Nephron (organoid): ENCODE measurements at regions not wholly inside any gene's neighbourhood (a gene's known extent, or its start where the extent isn't known, plus 50 kb on each side); places are given as distances from the start of the nearest gene placed in this dataset.

ENCODE experiments used
- H3K27ac Mint-ChIP-seq, 3 experiments: 2 replicates each; pipeline ENCODE4 v1.8.0; 2020; ENCODE audit warnings: mixed read lengths in 3 of 3, mild to moderate bottlenecking in 2 of 3, moderate library complexity in 1 of 3
- H3K27me3 Mint-ChIP-seq: 2 replicates; pipeline ENCODE4 v1.8.0; 2021; ENCODE audit warnings: low read depth, mild to moderate bottlenecking, moderate library complexity, mixed read lengths
- H3K36me3 Mint-ChIP-seq: 2 replicates; pipeline ENCODE4 v1.8.0; 2020; ENCODE audit warnings: low read depth, mixed read lengths
- H3K4me1 Mint-ChIP-seq: 2 replicates; pipeline ENCODE4 v1.8.0; 2020; ENCODE audit warnings: mixed read lengths
- H3K4me3 Mint-ChIP-seq, 3 experiments: 2 replicates each; pipeline ENCODE4 v1.8.0; 2020; ENCODE audit warnings: mild to moderate bottlenecking in 3 of 3, mixed read lengths in 3 of 3, moderate library complexity in 2 of 3
- H3K9me3 Mint-ChIP-seq: 2 replicates; pipeline ENCODE4 v1.8.0; 2020; ENCODE audit warnings: mixed read lengths
- CTCF ChIP-seq, 3 experiments: fragments of 200-600 bp; sonication (generic); IDR thresholded peaks; one replicate each; pipeline ENCODE4 v1.5.0; 2021; ENCODE audit warnings: antibody characterized with exemption in 3 of 3; ENCODE audit not compliant: unreplicated experiment in 3 of 3

- Mint-ChIP-seq H3K27me3 (no peaks in the 10 kb centered on the region), H3K4me1 (peaks cover 5% of the 10 kb centered on the region), H3K27ac (no peak overlapping the region), H3K9me3 (peaks cover 37% of the 10 kb centered on the region), H3K36me3 (no peaks in the 10 kb centered on the region), H3K4me3 (no peak overlapping the region)
- no peak for TF ChIP-seq CTCF (IDR thresholded peaks at IDR 0.05; ENCODE audit: unreplicated experiment in 3 of 3)
Observed at GRCh38 chr6:105667056-105667455, 264.2 kb upstream of the PREP start.

GRCh38 chr6:105664931-105665330 lies 262.0 kb upstream of the PREP start:
- peaks cover 36% of the 10 kb centered on the region for H3K9me3 Mint-ChIP-seq
- no peak overlapping the region for H3K27ac Mint-ChIP-seq
- TF ChIP-seq CTCF (IDR thresholded peaks at IDR 0.05; ENCODE audit: unreplicated experiment in 3 of 3) = no peak
- H3K27me3 Mint-ChIP-seq = no peaks in the 10 kb centered on the region
- H3K4me1 Mint-ChIP-seq = peaks cover 5% of the 10 kb centered on the region
- no peaks in the 10 kb centered on the region for H3K36me3 Mint-ChIP-seq
- no peak overlapping the region for H3K4me3 Mint-ChIP-seq

- peaks cover 1% of the 10 kb centered on the region for H3K9me3 Mint-ChIP-seq
- no peaks in the 10 kb centered on the region for H3K4me1 Mint-ChIP-seq
- no peak for TF ChIP-seq CTCF (IDR thresholded peaks at IDR 0.05; ENCODE audit: unreplicated experiment in 3 of 3)
- peaks cover 9% of the 10 kb centered on the region for H3K27me3 Mint-ChIP-seq
- no peak overlapping the region for H3K27ac Mint-ChIP-seq
- no peaks in the 10 kb centered on the region for H3K36me3 Mint-ChIP-seq
- H3K4me3 Mint-ChIP-seq = no peak overlapping the region
Observed at GRCh38 chr6:105651969-105652368, 249.1 kb upstream of the PREP start.

- no peaks in the 10 kb centered on the region for H3K36me3 Mint-ChIP-seq
- no peak overlapping the region for H3K4me3 Mint-ChIP-seq
- H3K9me3 Mint-ChIP-seq = no peaks in the 10 kb centered on the region
- TF ChIP-seq CTCF (IDR thresholded peaks at IDR 0.05; ENCODE audit: unreplicated experiment in 3 of 3) = no peak
- H3K27me3 Mint-ChIP-seq = peaks cover 9% of the 10 kb centered on the region
- no peaks in the 10 kb centered on the region for H3K4me1 Mint-ChIP-seq
- no peak overlapping the region for H3K27ac Mint-ChIP-seq
Observed at GRCh38 chr6:105650347-105650746, 247.5 kb upstream of the PREP start.

- H3K27ac Mint-ChIP-seq = no peak overlapping the region
- no peaks in the 10 kb centered on the region for H3K36me3 Mint-ChIP-seq
- TF ChIP-seq CTCF (IDR thresholded peaks at IDR 0.05; ENCODE audit: unreplicated experiment in 3 of 3) = no peak
- H3K27me3 Mint-ChIP-seq = peaks cover 9% of the 10 kb centered on the region
- H3K4me1 Mint-ChIP-seq = peaks cover 6% of the 10 kb centered on the region
- no peak overlapping the region for H3K4me3 Mint-ChIP-seq
- no peaks in the 10 kb centered on the region for H3K9me3 Mint-ChIP-seq
Observed at GRCh38 chr6:105649192-105649591, 246.3 kb upstream of the PREP start.

GRCh38 chr6:105648276-105648675 lies 245.4 kb upstream of the PREP start:
- Mint-ChIP-seq H3K4me3 (no peak overlapping the region), H3K36me3 (no peaks in the 10 kb centered on the region), H3K9me3 (no peaks in the 10 kb centered on the region), H3K27ac (no peak overlapping the region), H3K4me1 (peaks cover 8% of the 10 kb centered on the region), H3K27me3 (peaks cover 9% of the 10 kb centered on the region)
- TF ChIP-seq CTCF (IDR thresholded peaks at IDR 0.05; ENCODE audit: unreplicated experiment in 3 of 3) = no peak
